K562 (cell line): ENCODE measurements at regions not wholly inside any gene's neighbourhood (a gene's known extent, or its start where the extent isn't known, plus 50 kb on each side); places are given as distances from the start of the nearest gene placed in this dataset.

Source experiments
- ATAC-seq: fragments of 200-7000 bp; cut with Tn5 transposase; 3 replicates; pipeline ENCODE4 v1.9.1; 2020; ENCODE audit warnings: moderate library complexity
- BruUV-seq: library from RNA; stranded (reverse); fragments of 400-500 nt; replicated peaks from 2 replicates; lab custom pipeline; 2021; lab: Mats Ljungman, UMichigan
- CTCF ChIA-PET: fragments of 300-600 bp; formaldehyde crosslinking; extraction: SDS; loops from one replicate; lab custom pipeline; 2021; ENCODE audit warnings: low intra/inter-chr PET ratio; lab: Yijun Ruan, JAX
- POLR2A ChIA-PET: fragments of 300-600, 350-650 bp; sonication (Branson Sonifier 250); formaldehyde crosslinking; extraction: SDS; loops from one replicate; lab custom pipeline; 2021; ENCODE audit warnings: antibody characterized with exemption, inconsistent platforms; lab: Yijun Ruan, JAX
- DNase-seq, 4 experiments: peaks; one replicate each; pipeline versions ENCODE4 v3.0.0 to v3.0.0-alpha.2; 2011 to 2018; ENCODE audit warnings: low spot score in 3 of 4, mixed read lengths in 3 of 4; ENCODE audit errors: extremely low read depth in 1 of 4
- FAIRE-seq: peaks from 2 replicates; lab custom pipeline; 2011; peaks lifted over from hg19 to GRCh38; lab: Jason Lieb, UNC
- H2AFZ ChIP-seq: 2 replicates; pipeline ENCODE4 v1.6.0; 2011; ENCODE audit warnings: low read depth, low read length, control low read depth, inconsistent platforms
- H3K27ac ChIP-seq: fragments of 200-600 bp; 3 replicates; pipeline ENCODE4 v1.8.0; 2011; ENCODE audit warnings: low read depth, mild to moderate bottlenecking, control low read depth, inconsistent platforms, low read length, moderate library complexity, mixed read lengths; ENCODE audit errors: extremely low read depth
- H3K27me3 ChIP-seq, 2 experiments: fragments of 300-600 bp in 1 of 2; 2 replicates in 1 of 2; 3 replicates in 1 of 2; pipeline versions ENCODE4 v1.6.0 to v1.8.0; 2011; ENCODE audit warnings: inconsistent platforms in 2 of 2, low read length in 2 of 2, mild to moderate bottlenecking in 1 of 2, mixed read lengths in 1 of 2, moderate library complexity in 1 of 2; ENCODE audit not compliant: control insufficient read depth in 2 of 2, insufficient read depth in 2 of 2
- H3K36me3 ChIP-seq: fragments of 300-600 bp; 3 replicates; pipeline ENCODE4 v1.8.0; 2011; ENCODE audit warnings: mild to moderate bottlenecking, low read length, inconsistent platforms; ENCODE audit not compliant: control insufficient read depth, insufficient read depth
- H3K4me1 ChIP-seq, 2 experiments: fragments of 200-600 bp in 1 of 2; replicated peaks in 1 of 2; 2 replicates in 1 of 2; 3 replicates in 1 of 2; pipeline versions ENCODE4 v1.5.1 to v1.8.0; 2011; ENCODE audit warnings: inconsistent platforms in 2 of 2, low read length in 2 of 2, mild to moderate bottlenecking in 1 of 2, mixed read lengths in 1 of 2, moderate library complexity in 1 of 2; ENCODE audit not compliant: control insufficient read depth in 2 of 2, insufficient read depth in 2 of 2
- H3K4me2 ChIP-seq: 2 replicates; pipeline ENCODE4 v1.6.1; 2011; ENCODE audit warnings: low read length, control low read depth, inconsistent platforms, mixed read lengths; ENCODE audit not compliant: insufficient read depth
- H3K4me3 ChIP-seq: fragments of 200-600 bp; sonication (generic), shearing (Covaris generic); 2 replicates; pipeline ENCODE4 v1.5.1; 2016; ENCODE audit warnings: control low read depth, inconsistent platforms
- H3K79me2 ChIP-seq: fragments of 200-600 bp; 3 replicates; pipeline ENCODE4 v1.8.0; 2011; ENCODE audit warnings: low read length, inconsistent platforms; ENCODE audit not compliant: control insufficient read depth, insufficient read depth
- H3K9ac ChIP-seq, 2 experiments: 2 replicates each; pipeline versions ENCODE4 v1.6.0 to v1.6.1; 2011; ENCODE audit warnings: low read depth in 2 of 2, low read length in 2 of 2, control low read depth in 1 of 2, inconsistent platforms in 1 of 2, mild to moderate bottlenecking in 1 of 2, mixed read lengths in 1 of 2; ENCODE audit not compliant: insufficient read depth in 1 of 2
- H3K9me1 ChIP-seq: one replicate; pipeline ENCODE4 v1.6.0; 2011; ENCODE audit warnings: inconsistent platforms, mild to moderate bottlenecking, low read length, moderate library complexity; ENCODE audit not compliant: control insufficient read depth, insufficient read depth
- H3K9me3 ChIP-seq: replicated peaks from 2 replicates; pipeline ENCODE4 v1.5.1; 2011; ENCODE audit warnings: low read depth, low read length, inconsistent platforms; ENCODE audit not compliant: control insufficient read depth, insufficient read depth
- H4K20me1 ChIP-seq: replicated peaks from 2 replicates; pipeline ENCODE4 v1.6.1; 2011; ENCODE audit warnings: low read length, inconsistent platforms, mixed read lengths; ENCODE audit not compliant: control insufficient read depth, insufficient read depth
- HSF4 ChIP-seq: fragments of 250-450 bp; sonication (Bioruptor Pico); IDR thresholded peaks from 2 replicates; pipeline ENCODE4 v2.1.2; 2022; ENCODE audit warnings: mild to moderate bottlenecking, moderate library complexity, borderline replicate concordance
- JUNB ChIP-seq: fragments of 450-650 bp; formaldehyde crosslinking; conservative IDR thresholded peaks from 2 replicates; pipeline ENCODE4 v1.4.0; 2020; ENCODE audit warnings: mild to moderate bottlenecking
- PHTF2 ChIP-seq: fragments of 250-450 bp; sonication (Bioruptor Pico); IDR thresholded peaks from 2 replicates; pipeline ENCODE4 v1.5.0; 2021; ENCODE audit warnings: mild to moderate bottlenecking
- TCFL5 ChIP-seq: fragments of 250-450 bp; sonication (Bioruptor Pico); conservative IDR thresholded peaks from 2 replicates; pipeline ENCODE4 v1.6.1; 2021; ENCODE audit warnings: mild to moderate bottlenecking, moderate library complexity, matching md5 sums
- TEAD1 ChIP-seq, 2 experiments: fragments of 450-650 bp in 1 of 2; sonication (generic) in 1 of 2; formaldehyde crosslinking; IDR thresholded peaks; 2 replicates each; pipeline versions ENCODE4 v1.4.0 to v1.8.0; 2020 to 2022; ENCODE audit warnings: mild to moderate bottlenecking in 2 of 2, missing genetic modification reagents in 1 of 2
- ZFP36 ChIP-seq: fragments of 150-350 bp; IDR thresholded peaks from 2 replicates; pipeline ENCODE4 v1.6.1; 2018; ENCODE audit warnings: low read length, low read depth; ENCODE audit not compliant: partially characterized antibody
- WGBS: fragments of 100-300 bp; shearing (Covaris generic); methylation state at CpG from one replicate; pipeline ENCODE4 v1.1.6; 2016; ENCODE audit warnings: low coverage, mixed read lengths; ENCODE audit not compliant: insufficient coverage; ENCODE audit errors: missing lambda C conversion rate; 5-methylcytosine and 5-hydroxymethylcytosine counted together
- in situ Hi-C: fragments of 300-500 bp; cut with MboI; formaldehyde crosslinking; loops from 4 replicates; pipeline ENCODE4 v1.15.0; 2018; ENCODE audit warnings: inconsistent platforms, mixed read lengths
- intact Hi-C: fragments of 100-400 bp; cut with micrococcal nuclease; formaldehyde crosslinking; loops from 2 replicates; pipeline ENCODE4 v1.14.2; 2022
- TF ChIP-seq, protein P1 (sequence below): sonication (generic); formaldehyde crosslinking; IDR thresholded peaks from 2 replicates; pipeline ENCODE4 v1.8.0; 2022; ENCODE audit warnings: mild to moderate bottlenecking, missing genetic modification reagents
- TF ChIP-seq, protein P2 (sequence below): fragments of 250-450 bp; sonication (Bioruptor Pico); IDR thresholded peaks from 2 replicates; pipeline ENCODE4 v1.5.0; 2020; ENCODE audit warnings: mild to moderate bottlenecking
- TF ChIP-seq, protein P3 (sequence below), 2 experiments: fragments of 450-650 bp; formaldehyde crosslinking in 1 of 2; IDR thresholded peaks; 2 replicates each; pipeline versions ENCODE4 v1.4.0 to v1.6.1; 2014 to 2020; ENCODE audit warnings: mild to moderate bottlenecking in 2 of 2, borderline replicate concordance in 1 of 2, low read depth in 1 of 2

DNA sequence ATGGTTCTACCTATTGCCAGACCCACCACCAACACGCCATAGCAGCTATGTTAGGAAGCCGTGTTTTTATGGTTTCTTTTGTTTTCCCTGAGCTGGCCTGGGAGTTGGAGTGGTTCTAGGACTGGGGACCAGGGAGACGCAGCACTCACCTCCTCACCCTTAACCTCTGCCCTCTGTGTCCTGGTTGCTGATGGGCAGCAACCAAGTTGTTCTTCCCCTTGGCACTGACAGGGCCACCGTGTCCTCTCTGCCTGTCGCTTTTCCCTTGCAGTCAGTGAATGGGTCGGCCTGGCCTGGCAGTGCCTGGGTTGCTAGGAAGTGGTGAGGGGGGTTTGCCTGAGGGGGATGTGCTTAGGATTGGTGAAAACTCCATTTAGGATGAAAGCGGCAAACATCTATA is 197.1 kb upstream of the GATA6 start:
- DNase-seq, result no peak
- CTCF ChIA-PET, result no interaction called here
- Histone ChIP-seq H3K36me3 (no peaks in the 10 kb centered on the region), H3K9me1 (no peaks in the 10 kb centered on the region), H3K4me3 (no peak overlapping the region), H3K79me2 (no peaks in the 10 kb centered on the region), H2AFZ (no peak overlapping the region), H3K4me1 (no peaks in the 10 kb centered on the region), H3K27me3 (peaks cover 17 to 25% of the 10 kb centered on the region in 2 experiments; a peak in 4 of 5 replicates), H3K4me2 (no peak overlapping the region), H3K9me3 (no peaks in the 10 kb centered on the region), H3K9ac (no peak overlapping the region), H4K20me1 (no peaks in the 10 kb centered on the region; the same call in none of the 2 replicates), H3K27ac (no peak overlapping the region)
- in situ Hi-C loops, result no loop called here
- no peak for ATAC-seq
- 3% methylated on average over 7 of the region's 7 CpGs for WGBS
- FAIRE-seq, result no peak
- no TSS peak for BruUV-seq
- POLR2A ChIA-PET, result no interaction called here
- intact Hi-C loops, result no loop called here
- TF ChIP-seq TEAD1 (CRISPR knock-in tag; IDR thresholded peaks at IDR 0.05) (no peak), HSF4 (no peak), TCFL5 (no peak), JUNB (no peak), ZFP36 (no peak), PHTF2 (CRISPR knock-in tag) (no peak)
- TF ChIP-seq, protein P1, sequence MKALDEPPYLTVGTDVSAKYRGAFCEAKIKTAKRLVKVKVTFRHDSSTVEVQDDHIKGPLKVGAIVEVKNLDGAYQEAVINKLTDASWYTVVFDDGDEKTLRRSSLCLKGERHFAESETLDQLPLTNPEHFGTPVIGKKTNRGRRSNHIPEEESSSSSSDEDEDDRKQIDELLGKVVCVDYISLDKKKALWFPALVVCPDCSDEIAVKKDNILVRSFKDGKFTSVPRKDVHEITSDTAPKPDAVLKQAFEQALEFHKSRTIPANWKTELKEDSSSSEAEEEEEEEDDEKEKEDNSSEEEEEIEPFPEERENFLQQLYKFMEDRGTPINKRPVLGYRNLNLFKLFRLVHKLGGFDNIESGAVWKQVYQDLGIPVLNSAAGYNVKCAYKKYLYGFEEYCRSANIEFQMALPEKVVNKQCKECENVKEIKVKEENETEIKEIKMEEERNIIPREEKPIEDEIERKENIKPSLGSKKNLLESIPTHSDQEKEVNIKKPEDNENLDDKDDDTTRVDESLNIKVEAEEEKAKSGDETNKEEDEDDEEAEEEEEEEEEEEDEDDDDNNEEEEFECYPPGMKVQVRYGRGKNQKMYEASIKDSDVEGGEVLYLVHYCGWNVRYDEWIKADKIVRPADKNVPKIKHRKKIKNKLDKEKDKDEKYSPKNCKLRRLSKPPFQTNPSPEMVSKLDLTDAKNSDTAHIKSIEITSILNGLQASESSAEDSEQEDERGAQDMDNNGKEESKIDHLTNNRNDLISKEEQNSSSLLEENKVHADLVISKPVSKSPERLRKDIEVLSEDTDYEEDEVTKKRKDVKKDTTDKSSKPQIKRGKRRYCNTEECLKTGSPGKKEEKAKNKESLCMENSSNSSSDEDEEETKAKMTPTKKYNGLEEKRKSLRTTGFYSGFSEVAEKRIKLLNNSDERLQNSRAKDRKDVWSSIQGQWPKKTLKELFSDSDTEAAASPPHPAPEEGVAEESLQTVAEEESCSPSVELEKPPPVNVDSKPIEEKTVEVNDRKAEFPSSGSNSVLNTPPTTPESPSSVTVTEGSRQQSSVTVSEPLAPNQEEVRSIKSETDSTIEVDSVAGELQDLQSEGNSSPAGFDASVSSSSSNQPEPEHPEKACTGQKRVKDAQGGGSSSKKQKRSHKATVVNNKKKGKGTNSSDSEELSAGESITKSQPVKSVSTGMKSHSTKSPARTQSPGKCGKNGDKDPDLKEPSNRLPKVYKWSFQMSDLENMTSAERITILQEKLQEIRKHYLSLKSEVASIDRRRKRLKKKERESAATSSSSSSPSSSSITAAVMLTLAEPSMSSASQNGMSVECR (CRISPR knock-in tag), result no peak
- TF ChIP-seq, protein P2, sequence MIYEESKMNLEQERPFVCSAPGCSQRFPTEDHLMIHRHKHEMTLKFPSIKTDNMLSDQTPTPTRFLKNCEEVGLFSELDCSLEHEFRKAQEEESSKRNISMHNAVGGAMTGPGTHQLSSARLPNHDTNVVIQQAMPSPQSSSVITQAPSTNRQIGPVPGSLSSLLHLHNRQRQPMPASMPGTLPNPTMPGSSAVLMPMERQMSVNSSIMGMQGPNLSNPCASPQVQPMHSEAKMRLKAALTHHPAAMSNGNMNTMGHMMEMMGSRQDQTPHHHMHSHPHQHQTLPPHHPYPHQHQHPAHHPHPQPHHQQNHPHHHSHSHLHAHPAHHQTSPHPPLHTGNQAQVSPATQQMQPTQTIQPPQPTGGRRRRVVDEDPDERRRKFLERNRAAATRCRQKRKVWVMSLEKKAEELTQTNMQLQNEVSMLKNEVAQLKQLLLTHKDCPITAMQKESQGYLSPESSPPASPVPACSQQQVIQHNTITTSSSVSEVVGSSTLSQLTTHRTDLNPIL, result no peak
- TF ChIP-seq, protein P3, sequence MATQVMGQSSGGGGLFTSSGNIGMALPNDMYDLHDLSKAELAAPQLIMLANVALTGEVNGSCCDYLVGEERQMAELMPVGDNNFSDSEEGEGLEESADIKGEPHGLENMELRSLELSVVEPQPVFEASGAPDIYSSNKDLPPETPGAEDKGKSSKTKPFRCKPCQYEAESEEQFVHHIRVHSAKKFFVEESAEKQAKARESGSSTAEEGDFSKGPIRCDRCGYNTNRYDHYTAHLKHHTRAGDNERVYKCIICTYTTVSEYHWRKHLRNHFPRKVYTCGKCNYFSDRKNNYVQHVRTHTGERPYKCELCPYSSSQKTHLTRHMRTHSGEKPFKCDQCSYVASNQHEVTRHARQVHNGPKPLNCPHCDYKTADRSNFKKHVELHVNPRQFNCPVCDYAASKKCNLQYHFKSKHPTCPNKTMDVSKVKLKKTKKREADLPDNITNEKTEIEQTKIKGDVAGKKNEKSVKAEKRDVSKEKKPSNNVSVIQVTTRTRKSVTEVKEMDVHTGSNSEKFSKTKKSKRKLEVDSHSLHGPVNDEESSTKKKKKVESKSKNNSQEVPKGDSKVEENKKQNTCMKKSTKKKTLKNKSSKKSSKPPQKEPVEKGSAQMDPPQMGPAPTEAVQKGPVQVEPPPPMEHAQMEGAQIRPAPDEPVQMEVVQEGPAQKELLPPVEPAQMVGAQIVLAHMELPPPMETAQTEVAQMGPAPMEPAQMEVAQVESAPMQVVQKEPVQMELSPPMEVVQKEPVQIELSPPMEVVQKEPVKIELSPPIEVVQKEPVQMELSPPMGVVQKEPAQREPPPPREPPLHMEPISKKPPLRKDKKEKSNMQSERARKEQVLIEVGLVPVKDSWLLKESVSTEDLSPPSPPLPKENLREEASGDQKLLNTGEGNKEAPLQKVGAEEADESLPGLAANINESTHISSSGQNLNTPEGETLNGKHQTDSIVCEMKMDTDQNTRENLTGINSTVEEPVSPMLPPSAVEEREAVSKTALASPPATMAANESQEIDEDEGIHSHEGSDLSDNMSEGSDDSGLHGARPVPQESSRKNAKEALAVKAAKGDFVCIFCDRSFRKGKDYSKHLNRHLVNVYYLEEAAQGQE (IDR thresholded peaks at IDR 0.05; ENCODE audit: borderline replicate concordance), result no peak
- TF ChIP-seq, protein P3 (CRISPR knock-in tag; IDR thresholded peaks at IDR 0.05; ENCODE audit: low read depth), result no peak
